Upper lobe of left lung (tissue), 6 donors: ENCODE measurements at regions not wholly inside any gene's neighbourhood (a gene's known extent, or its start where the extent isn't known, plus 50 kb on each side); places are given as distances from the start of the nearest gene placed in this dataset.
"Not testable (repeated sequence)": the region's sequence is repeated elsewhere in the genome, so short reads cannot be mapped to it uniquely, and the experiment has no call there.

Source experiments
- ATAC-seq, 2 donors: fragments of 200-7000 bp; cut with Tn5 transposase; one replicate each; pipeline ENCODE4 v1.9.1; 2022; ENCODE audit warnings: mild to moderate bottlenecking in 2 of 2, moderate library complexity in 2 of 2; ENCODE audit not compliant: low FRiP score in 2 of 2
- DNase-seq, 2 donors: peaks; one replicate each; pipeline ENCODE4 v3.0.0-alpha.2; 2019 to 2020
- H3K27ac ChIP-seq, 4 donors: fragments of 200-600 bp; sonication (generic); one replicate each; pipeline ENCODE4 v1.5.1; 2016 to 2019
- H3K27me3 ChIP-seq, 4 donors: fragments of 200-600 bp; sonication (generic); one replicate each; pipeline ENCODE4 v1.5.1; 2017 to 2019
- H3K36me3 ChIP-seq, 4 donors: fragments of 200-600 bp; sonication (generic); one replicate each; pipeline ENCODE4 v1.5.1; 2016 to 2019
- H3K4me1 ChIP-seq, 4 donors: fragments of 200-600 bp; sonication (generic); one replicate each; pipeline ENCODE4 v1.5.1; 2018 to 2019
- H3K4me3 ChIP-seq, 4 donors: fragments of 200-600 bp; sonication (generic); one replicate each; pipeline ENCODE4 v1.5.1; 2017 to 2019; ENCODE audit warnings: mild to moderate bottlenecking in 2 of 4, moderate library complexity in 1 of 4
- H3K9me3 ChIP-seq, 4 donors: fragments of 200-600 bp; sonication (generic); one replicate each; pipeline ENCODE4 v1.5.1; 2018 to 2019
- CTCF ChIP-seq, 6 experiments: fragments of 450-650 bp in 4 of 6; fragments of 200-600 bp in 2 of 6; sonication (generic) in 2 of 6; IDR thresholded peaks; one replicate each; pipeline ENCODE4 v1.5.1; 2016 to 2019; ENCODE audit warnings: antibody characterized with exemption in 6 of 6
- EP300 ChIP-seq, 4 donors: sonication (generic); formaldehyde crosslinking; IDR thresholded peaks; one replicate each; pipeline ENCODE4 v1.5.1; 2017; ENCODE audit warnings: antibody characterized with exemption in 4 of 4, control low read depth in 2 of 4
- POLR2A ChIP-seq, 4 donors: fragments of 450-650 bp; IDR thresholded peaks; one replicate each; pipeline ENCODE4 v1.5.1; 2016 to 2017; ENCODE audit warnings: antibody characterized with exemption in 4 of 4, mild to moderate bottlenecking in 2 of 4
- POLR2AphosphoS5 ChIP-seq, 2 donors: sonication (generic); formaldehyde crosslinking; IDR thresholded peaks; one replicate each; pipeline ENCODE4 v1.5.1; 2017; ENCODE audit warnings: antibody characterized with exemption in 2 of 2
- WGBS, 2 donors: methylation state at CpG; one replicate each; pipeline ENCODE4 v1.1.5; 2017 to 2018; 5-methylcytosine and 5-hydroxymethylcytosine counted together
- donor health status: DM: no; HTN: no; CAD: no; lungs with moderate emphysema.
- donor health status: DM: no; HTN: yes; CAD: no; lungs with severe emphysema.

GRCh38 chr1:194362327-194362726, 1175.9 kb upstream of the B3GALT2 start:
- Histone ChIP-seq H3K4me3 (no peak overlapping the region), H3K9me3 (no peaks in the 10 kb centered on the region), H3K36me3 (no peaks in the 10 kb centered on the region), H3K4me1 (no peaks in the 10 kb centered on the region), H3K27me3 (no peaks in the 10 kb centered on the region), H3K27ac (no peak overlapping the region)
- no peak for DNase-seq
- no peak for ATAC-seq
- TF ChIP-seq EP300 (IDR thresholded peaks at IDR 0.05) (no peak), POLR2AphosphoS5 (IDR thresholded peaks at IDR 0.05) (no peak), CTCF (IDR thresholded peaks at IDR 0.05) (no peak), POLR2A (IDR thresholded peaks at IDR 0.05) (no peak)
- 49 to 55% methylated on average over 4 of the region's 4 CpGs for WGBS, 2 donors

DNA sequence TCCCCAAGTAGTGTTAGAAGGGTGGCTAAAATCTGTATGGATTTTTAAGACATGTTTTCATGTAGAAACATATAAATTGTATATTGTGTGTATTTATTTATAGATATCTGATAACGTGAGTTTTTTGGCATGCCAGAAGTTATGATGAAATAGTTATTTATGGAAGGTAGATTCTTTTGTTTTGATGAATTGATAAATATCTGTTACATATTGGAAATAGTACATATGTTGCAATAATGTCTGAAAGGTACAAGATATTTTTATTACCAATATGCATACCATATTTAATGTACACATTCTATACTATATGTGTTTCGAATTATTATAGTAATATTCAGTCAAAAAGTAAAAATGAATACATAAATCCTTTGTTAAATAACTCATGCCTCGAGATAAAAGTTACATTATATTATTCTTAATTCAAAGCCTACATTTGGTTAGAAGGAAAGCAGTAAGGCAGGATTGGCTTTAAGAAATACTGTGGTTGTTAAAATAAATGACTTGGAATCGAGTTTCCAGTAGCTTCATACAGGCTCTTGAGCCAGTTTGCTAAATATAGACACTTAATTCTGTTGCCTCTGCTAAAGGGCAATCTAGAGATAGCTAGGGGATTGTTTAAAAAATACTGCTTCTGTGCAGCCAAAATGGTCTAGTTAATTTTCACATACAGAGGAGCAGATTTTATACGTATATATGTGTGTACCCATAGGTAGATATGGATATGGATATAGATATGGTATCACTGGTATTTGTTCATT, 1175.1 kb upstream of the B3GALT2 start:
- DNase-seq, result no peak
- WGBS, 2 donors, result 50 to 54% methylated on average over 5 of the region's 5 CpGs
- H3K4me1 ChIP-seq, result no peaks in the 10 kb centered on the region
- no peaks in the 10 kb centered on the region for H3K36me3 ChIP-seq
- no peak for ATAC-seq
- H3K27me3 ChIP-seq, result no peaks in the 10 kb centered on the region
- no peak overlapping the region for H3K27ac ChIP-seq
- TF ChIP-seq POLR2AphosphoS5 (IDR thresholded peaks at IDR 0.05), result no peak
- no peak for TF ChIP-seq CTCF (IDR thresholded peaks at IDR 0.05)
- no peak for TF ChIP-seq POLR2A (IDR thresholded peaks at IDR 0.05)
- TF ChIP-seq EP300 (IDR thresholded peaks at IDR 0.05), result no peak
- H3K9me3 ChIP-seq, result no peaks in the 10 kb centered on the region
- H3K4me3 ChIP-seq, result no peak overlapping the region

DNA sequence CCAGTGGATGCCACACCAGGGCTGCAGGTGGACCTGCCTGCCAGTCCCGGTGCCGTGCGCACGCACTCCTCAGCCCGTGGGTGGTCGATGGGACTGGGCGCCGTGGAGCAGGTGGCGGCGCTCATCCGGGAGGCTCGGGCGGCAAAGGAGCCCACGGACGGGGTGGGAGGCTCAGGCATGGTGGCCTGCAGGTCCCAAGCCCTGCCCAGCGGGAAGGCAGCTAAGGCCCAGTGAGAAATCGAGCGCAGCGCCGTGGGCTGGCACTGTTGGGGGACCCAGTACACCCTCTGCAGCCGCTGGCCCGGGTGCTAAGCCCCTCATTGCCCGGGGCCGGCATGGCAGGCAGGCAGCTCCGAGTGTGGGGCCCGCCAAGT, 1171.8 kb upstream of the B3GALT2 start:
- no peaks in the 10 kb centered on the region for H3K9me3 ChIP-seq
- H3K36me3 ChIP-seq, result no peaks in the 10 kb centered on the region
- no peaks in the 10 kb centered on the region for H3K27me3 ChIP-seq
- H3K4me1 ChIP-seq, result no peaks in the 10 kb centered on the region
- WGBS, 2 donors, result 95 to 99% methylated on average over 12 to 15 of the region's 26 CpGs
- no peak overlapping the region for H3K4me3 ChIP-seq
- DNase-seq, result peak in 1 of 2 donors; percentile 73
- no peak for ATAC-seq
- no peak overlapping the region for H3K27ac ChIP-seq
- TF ChIP-seq EP300 (IDR thresholded peaks at IDR 0.05) (no peak), CTCF (IDR thresholded peaks at IDR 0.05) (no peak), POLR2A (IDR thresholded peaks at IDR 0.05) (no peak), POLR2AphosphoS5 (IDR thresholded peaks at IDR 0.05) (no peak)

DNA sequence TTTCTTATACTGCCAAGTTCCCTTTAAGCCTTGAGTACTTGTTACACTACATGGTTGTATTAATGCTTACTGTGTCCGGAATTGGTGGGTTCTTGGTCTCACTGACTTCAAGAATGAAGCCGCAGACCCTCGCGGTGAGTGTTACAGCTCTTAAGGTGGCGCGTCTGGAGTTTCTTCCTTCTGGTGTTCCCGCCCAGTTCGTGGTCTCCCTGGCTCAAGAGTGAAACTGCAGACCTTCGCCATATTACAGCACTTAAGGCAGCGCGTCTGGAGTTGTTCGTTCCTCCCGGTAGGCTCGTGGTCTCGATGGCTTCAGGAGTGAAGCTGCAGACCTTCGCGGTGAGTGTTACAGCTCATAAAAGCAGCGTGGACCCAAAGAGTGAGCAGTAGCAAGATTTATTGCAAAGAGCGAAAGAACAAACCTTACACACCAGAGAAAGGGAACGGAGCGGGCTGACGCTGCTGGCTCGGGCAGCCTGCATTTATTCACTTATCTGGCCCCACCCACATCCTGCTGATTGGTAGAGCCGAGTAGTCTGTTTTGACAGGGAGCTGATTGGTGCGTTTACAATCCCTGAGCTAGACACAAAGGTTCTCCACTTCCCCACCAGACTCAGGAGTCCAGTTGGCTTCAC, 1171.3 kb upstream of the B3GALT2 start:
- not testable (repeated sequence) for DNase-seq, H3K9me3 ChIP-seq, H3K4me3 ChIP-seq, H3K27me3 ChIP-seq, H3K4me1 ChIP-seq, ATAC-seq, H3K36me3 ChIP-seq, H3K27ac ChIP-seq
- 93 to 95% methylated on average over 24 to 25 of the region's 25 CpGs for WGBS, 2 donors

GRCh38 chr1:194355488-194356106, 1169.2 kb upstream of the B3GALT2 start:
- Histone ChIP-seq H3K4me3 (no peak overlapping the region), H3K36me3 (no peaks in the 10 kb centered on the region), H3K9me3 (no peaks in the 10 kb centered on the region), H3K27me3 (no peaks in the 10 kb centered on the region), H3K27ac (no peak overlapping the region), H3K4me1 (no peaks in the 10 kb centered on the region)
- TF ChIP-seq POLR2AphosphoS5 (IDR thresholded peaks at IDR 0.05), result no peak
- TF ChIP-seq CTCF (IDR thresholded peaks at IDR 0.05), result no peak
- no peak for TF ChIP-seq EP300 (IDR thresholded peaks at IDR 0.05)
- no peak for TF ChIP-seq POLR2A (IDR thresholded peaks at IDR 0.05)
- 85 to 86% methylated on average over 12 of the region's 12 CpGs for WGBS, 2 donors
- no peak for ATAC-seq
- DNase-seq, result peak in 1 of 2 donors; percentile 51
